Transverse colon (tissue), 3 donors: ENCODE measurements at regions not wholly inside any gene's neighbourhood (a gene's known extent, or its start where the extent isn't known, plus 50 kb on each side); places are given as distances from the start of the nearest gene placed in this dataset.

ENCODE experiments used
- POLR2A ChIP-seq: fragments of 450-650 bp; IDR thresholded peaks from one replicate; pipeline ENCODE4 v1.6.1; 2016; ENCODE audit warnings: antibody characterized with exemption, mild to moderate bottlenecking, moderate library complexity
- TF ChIP-seq, protein P1 (sequence below), 5 experiments: fragments of 200-600 bp in 3 of 5; fragments of 450-650 bp in 2 of 5; sonication (generic) in 3 of 5; IDR thresholded peaks; 1 replicate in 2 of 5; 2 replicates in 3 of 5; pipeline ENCODE4 v1.5.1; 2016 to 2017; ENCODE audit warnings: antibody characterized with exemption in 5 of 5, inconsistent platforms in 3 of 5, mild to moderate bottlenecking in 2 of 5, moderate library complexity in 1 of 5

DNA sequence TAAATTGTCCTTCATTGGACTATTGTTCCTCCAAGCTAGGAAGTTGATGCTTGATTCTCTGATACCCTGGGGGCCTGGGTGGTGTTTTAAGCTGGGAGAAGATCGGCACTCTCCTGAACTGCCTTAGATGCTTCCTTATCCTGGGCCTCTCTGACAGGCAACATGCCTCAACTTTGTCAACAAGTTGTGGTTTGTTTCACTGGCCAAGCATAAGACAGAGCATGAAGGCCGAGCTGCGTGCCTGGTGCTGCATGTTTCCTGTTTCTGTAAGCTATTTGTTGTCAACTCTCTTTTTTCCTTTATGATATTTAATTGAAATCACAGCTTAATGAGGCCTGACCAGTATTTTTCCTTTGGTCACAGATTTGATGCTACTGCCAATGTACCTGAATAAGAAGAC, 187.6 kb upstream of the TNC start:
- TF ChIP-seq, protein P1, sequence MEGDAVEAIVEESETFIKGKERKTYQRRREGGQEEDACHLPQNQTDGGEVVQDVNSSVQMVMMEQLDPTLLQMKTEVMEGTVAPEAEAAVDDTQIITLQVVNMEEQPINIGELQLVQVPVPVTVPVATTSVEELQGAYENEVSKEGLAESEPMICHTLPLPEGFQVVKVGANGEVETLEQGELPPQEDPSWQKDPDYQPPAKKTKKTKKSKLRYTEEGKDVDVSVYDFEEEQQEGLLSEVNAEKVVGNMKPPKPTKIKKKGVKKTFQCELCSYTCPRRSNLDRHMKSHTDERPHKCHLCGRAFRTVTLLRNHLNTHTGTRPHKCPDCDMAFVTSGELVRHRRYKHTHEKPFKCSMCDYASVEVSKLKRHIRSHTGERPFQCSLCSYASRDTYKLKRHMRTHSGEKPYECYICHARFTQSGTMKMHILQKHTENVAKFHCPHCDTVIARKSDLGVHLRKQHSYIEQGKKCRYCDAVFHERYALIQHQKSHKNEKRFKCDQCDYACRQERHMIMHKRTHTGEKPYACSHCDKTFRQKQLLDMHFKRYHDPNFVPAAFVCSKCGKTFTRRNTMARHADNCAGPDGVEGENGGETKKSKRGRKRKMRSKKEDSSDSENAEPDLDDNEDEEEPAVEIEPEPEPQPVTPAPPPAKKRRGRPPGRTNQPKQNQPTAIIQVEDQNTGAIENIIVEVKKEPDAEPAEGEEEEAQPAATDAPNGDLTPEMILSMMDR (IDR thresholded peaks at IDR 0.05), result no peak
- no peak for TF ChIP-seq POLR2A
